Mucosa of descending colon (tissue), 3 donors: ENCODE measurements at regions not wholly inside any gene's neighbourhood (a gene's known extent, or its start where the extent isn't known, plus 50 kb on each side); places are given as distances from the start of the nearest gene placed in this dataset.
"Not testable (repeated sequence)": the region's sequence is repeated elsewhere in the genome, so short reads cannot be mapped to it uniquely, and the experiment has no call there.

ENCODE experiments used
- ATAC-seq: fragments of 200-7000 bp; cut with Tn5 transposase; one replicate; pipeline ENCODE4 v1.9.1; 2020; ENCODE audit warnings: mild to moderate bottlenecking, moderate library complexity
- DNase-seq, 3 donors: peaks; one replicate each; pipeline ENCODE4 v3.0.0-alpha.2; 2020
- H3K36me3 ChIP-seq: fragments of 200-600 bp; one replicate; pipeline ENCODE4 v1.8.0; 2021; ENCODE audit warnings: low read depth, mild to moderate bottlenecking
- H3K4me1 ChIP-seq: fragments of 200-600 bp; one replicate; pipeline ENCODE4 v1.8.0; 2021; ENCODE audit warnings: low read depth, mild to moderate bottlenecking
- H3K4me3 ChIP-seq: fragments of 200-600 bp; one replicate; pipeline ENCODE4 v1.8.0; 2021; ENCODE audit warnings: mild to moderate bottlenecking
- H3K9me3 ChIP-seq: fragments of 200-600 bp; one replicate; pipeline ENCODE4 v1.8.0; 2021; ENCODE audit warnings: mild to moderate bottlenecking
- CTCF ChIP-seq: fragments of 200-600 bp; IDR thresholded peaks from one replicate; pipeline ENCODE4 v1.8.0; 2022; ENCODE audit warnings: antibody characterized with exemption, mild to moderate bottlenecking
- intact Hi-C, 2 donors: fragments of 100-400 bp; cut with DNase I in 1 of 2; cut with micrococcal nuclease in 1 of 2; formaldehyde crosslinking; loops; one replicate each; pipeline versions ENCODE4 v1.11.0 to v1.11.1; 2022; cut with DNase I, micrococcal nuclease
- donor health status: DM: no; HTN: no; CAD: no; lungs with moderate emphysema.
- donor health status: DM: no; HTN: no; CAD: no.
- donor health status: DM: no; HTN: yes; CAD: no.

GRCh38 chr10:25867321-25867720, 66.7 kb upstream of the MYO3A start:
- TF ChIP-seq CTCF = no peak
- DNase-seq = no peak
- Histone ChIP-seq H3K4me1 (no peaks in the 10 kb centered on the region), H3K4me3 (no peak overlapping the region), H3K36me3 (no peaks in the 10 kb centered on the region), H3K9me3 (no peaks in the 10 kb centered on the region)
- no peak for ATAC-seq
- intact Hi-C loops = no loop called here

GRCh38 chr10:25869067-25869591, 64.9 kb upstream of the MYO3A start:
- no peak overlapping the region for H3K4me3 ChIP-seq
- H3K4me1 ChIP-seq = no peaks in the 10 kb centered on the region
- TF ChIP-seq CTCF = no peak
- no peak for ATAC-seq
- no peak for DNase-seq
- intact Hi-C loops = no loop called here
- no peaks in the 10 kb centered on the region for H3K36me3 ChIP-seq
- H3K9me3 ChIP-seq = no peaks in the 10 kb centered on the region

GRCh38 chr10:25869609-25870008, 64.4 kb upstream of the MYO3A start:
- intact Hi-C loops = no loop called here
- DNase-seq (no peak), ATAC-seq (no peak)
- no peaks in the 10 kb centered on the region for H3K9me3 ChIP-seq
- H3K4me1 ChIP-seq = no peaks in the 10 kb centered on the region
- H3K36me3 ChIP-seq = no peaks in the 10 kb centered on the region
- no peak overlapping the region for H3K4me3 ChIP-seq
- TF ChIP-seq CTCF = no peak

GRCh38 chr10:25874402-25874801, 59.6 kb upstream of the MYO3A start:
- H3K4me1 ChIP-seq, H3K36me3 ChIP-seq, ATAC-seq, H3K9me3 ChIP-seq, intact Hi-C loops, H3K4me3 ChIP-seq, DNase-seq: not testable (repeated sequence)

GRCh38 chr10:25875556-25876165, 58.4 kb upstream of the MYO3A start:
- H3K36me3 ChIP-seq = no peaks in the 10 kb centered on the region
- DNase-seq (peak in 2 of 3 donors; percentile 51 to 87), ATAC-seq (peak; percentile 80)
- intact Hi-C loops = no loop called here
- H3K4me1 ChIP-seq = no peaks in the 10 kb centered on the region
- no peaks in the 10 kb centered on the region for H3K9me3 ChIP-seq
- no peak overlapping the region for H3K4me3 ChIP-seq
- peak; percentile 84 for TF ChIP-seq CTCF

GRCh38 chr10:25877296-25877695, 56.7 kb upstream of the MYO3A start:
- no peak for ATAC-seq

More at GRCh38 chr10:25877296-25877695, 56.7 kb upstream of the MYO3A start:
- Histone ChIP-seq H3K9me3 (no peaks in the 10 kb centered on the region), H3K4me3 (no peak overlapping the region), H3K36me3 (no peaks in the 10 kb centered on the region), H3K4me1 (no peaks in the 10 kb centered on the region)
- intact Hi-C loops = no loop called here
- no peak for TF ChIP-seq CTCF
- DNase-seq = no peak
